Left lung (tissue), 4 donors: ENCODE measurements at regions not wholly inside any gene's neighbourhood (a gene's known extent, or its start where the extent isn't known, plus 50 kb on each side); places are given as distances from the start of the nearest gene placed in this dataset.

Source experiments
- ATAC-seq: fragments of 200-7000 bp; cut with Tn5 transposase; one replicate; pipeline ENCODE4 v1.9.1; 2020; ENCODE audit warnings: moderate library complexity
- DNase-seq, 4 donors: peaks; one replicate each; pipeline ENCODE4 v3.0.0-alpha.2; 2013 to 2020
- H3K27ac ChIP-seq, 2 donors: fragments of 200-600 bp; sonication (generic) in 1 of 2; one replicate each; pipeline versions ENCODE4 v1.5.0 to v1.8.0; 2020 to 2021
- H3K27me3 ChIP-seq, 2 donors: fragments of 200-600 bp; sonication (generic) in 1 of 2; one replicate each; pipeline versions ENCODE4 v1.5.0 to v1.8.0; 2020 to 2021
- H3K36me3 ChIP-seq, 2 donors: fragments of 200-600 bp; sonication (generic) in 1 of 2; one replicate each; pipeline versions ENCODE4 v1.5.0 to v1.8.0; 2020 to 2021
- H3K4me1 ChIP-seq, 2 donors: fragments of 200-600 bp; one replicate each; pipeline ENCODE4 v1.8.0; 2021
- H3K4me3 ChIP-seq, 2 donors: fragments of 200-600 bp; sonication (generic) in 1 of 2; one replicate each; pipeline versions ENCODE4 v1.5.0 to v1.8.0; 2020 to 2021; ENCODE audit warnings: mild to moderate bottlenecking in 1 of 2
- H3K9me3 ChIP-seq, 2 donors: fragments of 200-600 bp; sonication (generic) in 1 of 2; one replicate each; pipeline versions ENCODE4 v1.5.0 to v1.8.0; 2020 to 2021
- CTCF ChIP-seq, 2 donors: fragments of 200-600 bp; sonication (generic) in 1 of 2; IDR thresholded peaks; one replicate each; pipeline versions ENCODE4 v1.5.0 to v1.8.0; 2021; ENCODE audit warnings: antibody characterized with exemption in 2 of 2
- intact Hi-C, 2 donors: fragments of 100-400 bp; cut with DNase I; formaldehyde crosslinking; loops; one replicate each; pipeline versions ENCODE4 v1.11.2 to v1.14.2; 2022
- donor health status: DM: no; HTN: yes; CAD: no.
- donor health status: DM: no; HTN: no; CAD: no.

- no peak overlapping the region for H3K27ac ChIP-seq
- H3K27me3 ChIP-seq: no peaks in the 10 kb centered on the region
- no peak for DNase-seq
- ATAC-seq: no peak
- H3K9me3 ChIP-seq: peaks cover 0 to 17% of the 10 kb centered on the region in 2 donors
- no peaks in the 10 kb centered on the region for H3K36me3 ChIP-seq
- no peak overlapping the region for H3K4me3 ChIP-seq
- intact Hi-C loops: no loop called here
- H3K4me1 ChIP-seq: no peaks in the 10 kb centered on the region
- TF ChIP-seq CTCF (IDR thresholded peaks at IDR 0.05): no peak
These were observed 51.4 kb upstream of the MSX1 start for GRCh38 chr4:4808086-4808485.

DNA sequence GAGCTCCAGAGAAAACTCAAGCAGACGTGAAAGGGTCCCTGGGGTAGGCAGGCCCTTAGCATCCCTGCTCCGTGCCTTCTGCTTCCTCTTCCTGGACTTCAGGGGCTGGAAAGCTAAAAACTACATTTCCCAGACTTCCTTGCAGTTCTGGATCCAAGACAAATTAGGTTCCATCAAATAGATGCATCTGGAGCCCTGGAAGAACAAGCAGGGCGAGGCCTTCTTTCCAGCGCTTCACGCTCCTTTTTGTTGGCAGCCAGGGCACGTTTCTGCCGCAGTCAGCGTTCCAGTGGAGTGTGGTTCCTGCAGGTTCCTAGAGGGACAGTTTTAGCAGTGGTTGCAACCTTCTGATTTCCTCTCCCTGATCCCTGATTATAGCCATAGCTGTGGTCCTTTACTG lies 53.6 kb upstream of the MSX1 start:
- no peak for ATAC-seq
- Histone ChIP-seq H3K27me3 (no peaks in the 10 kb centered on the region), H3K36me3 (no peaks in the 10 kb centered on the region), H3K27ac (no peak overlapping the region), H3K4me3 (no peak overlapping the region), H3K9me3 (peaks cover 0 to 17% of the 10 kb centered on the region in 2 donors), H3K4me1 (no peaks in the 10 kb centered on the region)
- intact Hi-C loops: no loop called here
- no peak for TF ChIP-seq CTCF (IDR thresholded peaks at IDR 0.05)
- peak in 2 of 4 donors; percentile 65 to 81 for DNase-seq

DNA sequence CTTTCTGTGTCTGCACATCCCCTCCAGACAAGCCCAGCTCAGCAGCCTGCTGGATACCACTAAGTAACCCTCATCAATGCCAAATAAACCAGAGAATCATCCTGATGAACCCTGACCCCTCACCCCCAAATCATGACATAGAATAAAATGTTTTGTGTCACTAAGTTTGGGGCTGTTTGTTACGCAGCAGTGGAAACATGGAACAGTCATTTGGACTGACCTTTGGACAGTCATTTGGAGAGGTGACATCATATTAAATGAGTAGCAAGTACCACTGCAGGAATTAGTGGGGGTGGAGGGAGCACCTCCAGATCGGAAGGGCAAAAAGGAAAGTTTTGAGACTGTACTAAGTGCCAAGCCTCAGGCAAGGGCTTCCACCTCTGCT lies 55.6 kb upstream of the MSX1 start:
- no peaks in the 10 kb centered on the region for H3K4me1 ChIP-seq
- no peak for ATAC-seq
- no peak overlapping the region for H3K4me3 ChIP-seq
- TF ChIP-seq CTCF (IDR thresholded peaks at IDR 0.05): no peak
- intact Hi-C loops: no loop called here
- DNase-seq: no peak
- peaks cover 0 to 3% of the 10 kb centered on the region in 2 donors for H3K9me3 ChIP-seq
- no peaks in the 10 kb centered on the region for H3K36me3 ChIP-seq
- H3K27ac ChIP-seq: no peak overlapping the region
- H3K27me3 ChIP-seq: no peaks in the 10 kb centered on the region

DNA sequence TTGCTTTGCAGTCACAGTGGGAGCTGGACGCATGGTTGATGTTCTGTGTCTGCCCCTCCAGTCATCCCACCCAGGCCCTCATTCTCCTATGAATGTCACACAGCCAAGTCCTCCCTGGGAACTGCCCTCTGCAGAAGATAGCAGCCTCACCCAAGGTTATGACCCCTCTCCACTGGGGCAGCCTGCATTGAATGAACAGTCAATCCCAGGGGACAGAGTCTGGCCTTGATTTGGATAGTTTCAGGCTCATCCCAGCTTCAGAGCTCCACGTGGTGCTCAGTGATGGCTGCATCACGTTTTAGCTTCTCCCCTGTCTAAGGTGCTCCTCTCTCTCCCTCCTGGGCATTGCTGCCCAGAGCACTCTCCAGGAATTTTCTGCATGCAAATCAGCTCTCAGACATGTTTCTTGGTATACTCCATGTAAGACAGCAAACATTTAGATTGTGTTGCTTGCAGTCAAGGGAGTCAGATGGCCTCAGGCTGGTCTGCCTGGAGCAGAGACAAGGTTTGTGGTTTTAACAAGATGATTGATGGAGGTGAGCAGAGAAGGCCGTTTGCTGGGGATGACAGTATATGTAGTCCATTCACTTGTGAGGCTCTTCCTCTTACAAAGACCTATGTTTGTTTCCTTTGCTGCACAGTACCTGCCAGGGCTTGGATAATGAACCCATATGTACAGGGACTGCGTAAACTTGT lies 56.1 kb upstream of the MSX1 start:
- Histone ChIP-seq H3K27ac (no peak overlapping the region), H3K36me3 (no peaks in the 10 kb centered on the region), H3K27me3 (no peaks in the 10 kb centered on the region), H3K9me3 (no peaks in the 10 kb centered on the region), H3K4me1 (no peaks in the 10 kb centered on the region), H3K4me3 (no peak overlapping the region)
- ATAC-seq: no peak
- no peak for TF ChIP-seq CTCF (IDR thresholded peaks at IDR 0.05)
- intact Hi-C loops: no loop called here
- no peak for DNase-seq

GRCh38 chr4:4800646-4801408 lies 58.6 kb upstream of the MSX1 start:
- Histone ChIP-seq H3K27ac (no peak overlapping the region), H3K4me3 (no peak overlapping the region), H3K4me1 (no peaks in the 10 kb centered on the region), H3K9me3 (peaks cover 0 to 5% of the 10 kb centered on the region in 2 donors), H3K27me3 (peaks cover 0 to 6% of the 10 kb centered on the region in 2 donors), H3K36me3 (no peaks in the 10 kb centered on the region)
- intact Hi-C loops: no loop called here
- DNase-seq (no peak), ATAC-seq (no peak)
- no peak for TF ChIP-seq CTCF (IDR thresholded peaks at IDR 0.05)
